AG04449 (cell line): ENCODE measurements at regions not wholly inside any gene's neighbourhood (a gene's known extent, or its start where the extent isn't known, plus 50 kb on each side); places are given as distances from the start of the nearest gene placed in this dataset.

Source experiments
- CTCF ChIA-PET: fragments of 350-600 bp; formaldehyde crosslinking; extraction: SDS; loops from one replicate; lab custom pipeline; 2021; ENCODE audit warnings: antibody characterized with exemption; lab: Yijun Ruan, JAX
- POLR2A ChIA-PET: fragments of 400-600, 350-600 bp; formaldehyde crosslinking; extraction: SDS; loops from one replicate; lab custom pipeline; 2020; ENCODE audit warnings: antibody characterized with exemption, inconsistent platforms; lab: Yijun Ruan, JAX
- DNase-seq: peaks from one replicate; pipeline ENCODE4 v3.0.0-alpha.2; 2010; ENCODE audit warnings: low read depth, low spot score
- H3K4me3 ChIP-seq: 2 replicates; pipeline ENCODE4 v1.5.1; 2011; ENCODE audit warnings: low read depth, mild to moderate bottlenecking, control low read depth, low read length
- CTCF ChIP-seq: IDR thresholded peaks from one replicate; pipeline ENCODE4 v1.5.1; 2011; ENCODE audit warnings: mild to moderate bottlenecking, moderate library complexity, low read length, control low read depth, inconsistent platforms; ENCODE audit not compliant: insufficient read depth; ENCODE audit errors: missing control alignments

DNA sequence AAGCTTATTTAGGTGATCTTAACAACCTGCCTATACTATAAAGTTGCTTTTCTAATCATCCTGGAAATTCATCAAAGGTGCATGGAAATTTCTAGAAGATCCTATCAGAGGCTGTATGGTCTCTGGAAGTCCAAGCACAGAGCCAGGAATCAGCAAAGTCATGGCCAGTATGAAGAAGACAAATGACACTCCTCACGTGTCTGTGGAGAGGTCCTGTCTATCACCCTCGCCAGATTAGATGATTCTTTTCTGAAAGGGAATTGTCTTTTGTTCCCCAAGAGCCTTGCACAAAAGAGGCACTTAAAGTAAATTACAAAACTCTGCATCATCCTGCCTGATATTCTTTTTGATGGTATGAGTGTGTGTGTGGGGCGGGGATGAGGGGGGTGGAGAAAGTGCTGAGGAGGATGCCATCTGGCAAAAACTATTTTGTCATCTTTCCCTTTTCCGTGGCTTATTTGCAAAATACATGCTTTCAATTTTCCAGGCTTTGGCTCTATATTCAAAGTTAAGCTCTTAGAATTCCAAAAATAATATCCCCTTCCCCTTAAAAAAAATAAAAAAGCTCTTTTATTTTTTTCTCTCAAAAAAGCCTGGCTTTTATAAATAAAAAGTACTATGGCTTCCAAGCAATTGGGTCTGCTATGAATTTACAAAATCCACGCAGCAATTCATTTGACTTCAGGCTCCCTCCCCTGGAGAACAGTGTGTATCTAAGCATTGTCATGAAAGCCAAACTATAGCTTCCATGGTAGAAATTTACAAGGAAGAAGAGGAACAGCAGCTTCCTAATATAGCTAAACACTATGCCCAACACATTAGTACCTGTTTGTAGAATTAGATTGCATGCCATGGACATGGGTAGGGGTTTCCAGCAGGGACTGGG is 185.2 kb upstream of the ARG1 start:
- DNase-seq = no peak
- no peak for TF ChIP-seq CTCF
- ChIA-PET CTCF (no interaction called here), POLR2A (no interaction called here)
- no peak overlapping the region for H3K4me3 ChIP-seq

DNA sequence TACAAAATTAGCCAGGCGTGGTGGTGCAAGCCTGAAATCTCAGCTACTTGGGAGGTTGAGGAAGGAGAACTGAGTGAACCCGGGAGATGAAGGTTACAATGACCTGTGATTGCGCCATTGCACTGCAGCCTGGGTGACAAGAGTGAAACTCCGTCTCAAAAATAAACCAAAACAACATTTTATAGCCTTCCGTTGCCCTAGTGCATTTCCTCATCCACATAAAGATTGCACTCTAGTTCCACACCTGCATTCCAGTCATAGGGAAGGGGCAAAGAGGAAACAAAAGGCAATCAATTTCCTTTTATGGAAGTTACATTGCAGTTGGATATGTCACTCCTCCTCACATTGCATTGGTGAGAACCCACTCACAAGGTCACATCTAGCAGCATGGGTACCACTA is 182.7 kb upstream of the ARG1 start:
- ChIA-PET CTCF (no interaction called here), POLR2A (no interaction called here)
- TF ChIP-seq CTCF = no peak
- no peak overlapping the region for H3K4me3 ChIP-seq
- DNase-seq = no peak

- no peak overlapping the region for H3K4me3 ChIP-seq
- ChIA-PET CTCF (no interaction called here), POLR2A (no interaction called here)
- TF ChIP-seq CTCF = no peak
- DNase-seq = no peak
Observed at GRCh38 chr6:131391116-131391515, 181.9 kb upstream of the ARG1 start.

GRCh38 chr6:131393433-131393832 is 179.6 kb upstream of the ARG1 start:
- no peak overlapping the region for H3K4me3 ChIP-seq
- CTCF ChIA-PET = no interaction called here
- DNase-seq = no peak
- no peak for TF ChIP-seq CTCF
- POLR2A ChIA-PET = no interaction called here

DNA sequence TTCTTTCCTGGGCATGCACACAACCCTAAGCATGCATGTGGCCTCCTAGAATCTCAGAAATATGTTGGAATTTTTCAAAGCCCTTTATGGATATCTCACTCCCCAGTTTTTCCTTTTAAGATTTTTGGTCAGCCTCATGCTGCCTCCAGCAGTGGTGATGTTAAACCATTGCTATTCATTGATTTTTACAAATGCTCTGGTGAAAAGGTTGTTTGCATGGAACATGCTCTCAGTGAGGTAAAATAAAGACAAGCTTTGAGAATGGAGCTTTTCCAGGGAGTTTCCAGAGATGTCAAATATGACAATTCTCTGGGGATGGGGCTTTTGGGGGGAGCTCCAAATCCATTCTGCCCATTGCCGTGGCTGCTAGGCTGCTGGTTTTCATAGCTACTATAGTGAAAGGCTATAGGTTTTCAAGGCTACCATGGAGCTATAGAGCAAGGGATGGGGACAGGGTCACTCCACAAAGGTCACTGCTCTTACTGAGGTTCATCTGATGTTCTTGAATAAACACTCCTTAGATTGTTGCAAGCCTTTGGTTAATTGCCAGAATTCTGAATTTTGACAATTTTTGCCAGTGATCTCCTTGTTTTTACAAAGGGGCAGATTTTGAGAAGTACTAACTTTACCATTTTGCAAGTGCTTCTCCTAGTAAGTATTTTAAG is 178.1 kb upstream of the ARG1 start:
- no peak for DNase-seq
- ChIA-PET CTCF (no interaction called here), POLR2A (no interaction called here)
- H3K4me3 ChIP-seq = no peak overlapping the region
- TF ChIP-seq CTCF = no peak

- CTCF ChIA-PET = interaction anchor here (1.2 kb wide), 1 partner anchor 469 kb away, joined by 3 read pairs; no protein-coding TSS in a partner anchor
- DNase-seq = no peak
- POLR2A ChIA-PET = no interaction called here
- no peak overlapping the region for H3K4me3 ChIP-seq
- no peak for TF ChIP-seq CTCF
Observed at GRCh38 chr6:131398176-131398575, 174.8 kb upstream of the ARG1 start.
